HG03571 (cell line): ENCODE measurements at regions not wholly inside any gene's neighbourhood (a gene's known extent, or its start where the extent isn't known, plus 50 kb on each side); places are given as distances from the start of the nearest gene placed in this dataset.

Experiments
- ATAC-seq: cut with Tn5 transposase; IDR thresholded peaks from one replicate; pipeline ENCODE4 v1.9.1; 2021; ENCODE audit not compliant: unreplicated experiment

DNA sequence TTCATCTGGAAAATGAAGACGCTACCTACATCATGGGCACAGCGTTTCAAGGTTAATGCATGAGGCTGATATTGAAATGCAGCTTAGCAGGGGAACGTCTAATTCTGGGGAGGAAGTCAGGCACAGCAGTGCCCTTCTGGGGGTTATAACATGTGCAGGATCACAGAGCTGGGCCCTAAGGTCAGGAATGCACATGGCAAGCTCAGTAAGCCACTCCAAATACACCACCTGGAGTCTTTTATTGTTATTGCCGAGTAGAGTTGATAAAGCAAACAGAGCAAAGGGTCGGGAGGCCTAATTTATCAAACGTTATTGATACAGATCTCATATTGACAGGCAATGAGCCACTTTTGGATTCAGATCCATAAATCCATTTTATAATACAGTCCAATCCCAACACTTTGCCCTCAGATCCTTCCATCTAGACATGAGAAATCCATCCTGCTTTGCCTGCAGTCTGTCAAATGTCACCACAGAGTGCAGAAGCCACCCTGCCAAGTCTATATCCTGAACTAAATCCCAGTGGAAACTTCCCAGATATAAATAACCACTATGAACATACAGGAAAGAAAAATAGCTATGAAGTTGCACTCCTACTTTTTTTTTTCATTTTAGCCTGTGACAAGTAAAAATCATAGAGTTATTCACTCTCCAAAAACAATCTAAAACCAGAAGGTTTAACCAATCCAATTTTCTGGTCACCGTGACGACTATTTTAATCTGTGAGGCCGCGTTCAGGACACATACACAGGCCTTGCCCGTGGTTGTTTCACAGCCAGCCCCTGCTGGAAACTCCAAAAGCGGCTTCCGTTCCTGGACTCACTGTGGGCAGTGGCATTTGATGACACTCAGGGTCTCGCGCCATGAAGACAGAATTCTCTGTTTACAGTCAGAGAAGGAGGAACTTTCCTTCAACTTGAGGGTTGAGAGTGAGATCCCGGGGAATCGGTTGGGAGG, 335.4 kb downstream of the DHX15 start:
- ATAC-seq = no peak

DNA sequence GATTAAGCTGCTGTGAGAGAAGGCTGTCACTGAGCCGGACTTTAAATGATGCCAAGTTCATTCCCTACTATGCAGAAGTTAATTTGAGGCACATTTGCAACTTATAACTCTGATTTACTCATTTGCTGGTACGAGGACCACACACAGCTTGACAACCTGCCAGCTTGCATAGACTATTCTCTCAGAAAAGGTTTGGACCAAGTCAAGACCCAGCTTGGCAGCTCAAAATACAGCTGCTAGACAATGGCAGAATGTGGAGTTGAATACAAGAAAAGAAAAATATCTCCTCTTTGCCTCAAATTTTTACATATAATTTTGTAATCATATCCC, 338.9 kb downstream of the DHX15 start:
- no peak for ATAC-seq

DNA sequence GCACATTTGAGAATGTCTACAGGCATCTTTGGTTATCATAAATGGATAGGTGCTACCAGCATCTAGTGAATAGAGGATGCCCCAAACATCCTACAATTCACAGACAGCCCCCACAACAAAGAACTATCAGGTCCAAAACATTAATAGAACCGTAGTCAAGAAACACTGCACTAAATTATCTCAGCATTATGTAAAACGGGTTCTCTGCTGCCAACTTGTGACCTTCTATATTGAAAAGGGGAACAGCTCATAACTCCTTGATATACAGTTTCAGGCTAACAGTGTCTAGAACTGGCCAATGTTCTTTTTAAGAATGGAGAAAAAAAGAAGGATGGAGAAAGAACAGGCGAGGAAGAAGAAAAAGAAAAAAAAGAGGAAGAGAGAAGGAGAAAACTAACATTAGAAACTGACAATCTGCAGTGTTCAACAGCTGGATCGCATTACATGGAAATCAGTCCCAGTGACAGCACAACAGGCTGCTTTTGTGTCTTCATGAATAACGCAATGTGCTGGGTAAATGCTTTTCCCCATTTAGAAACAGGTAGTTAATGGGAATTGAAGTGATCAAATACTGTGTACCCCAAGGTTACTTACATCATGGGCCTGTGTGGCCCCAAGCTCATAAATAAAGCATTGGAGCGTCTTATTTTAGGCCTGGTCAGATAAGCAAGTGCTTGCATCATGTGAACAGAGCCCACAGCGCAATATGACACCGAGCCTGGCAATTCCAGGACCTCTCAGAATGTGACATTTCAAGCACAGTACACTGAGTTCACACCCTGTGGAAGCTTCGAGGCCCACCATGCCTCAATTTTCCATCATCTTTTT, 339.5 kb downstream of the DHX15 start:
- ATAC-seq = no peak

DNA sequence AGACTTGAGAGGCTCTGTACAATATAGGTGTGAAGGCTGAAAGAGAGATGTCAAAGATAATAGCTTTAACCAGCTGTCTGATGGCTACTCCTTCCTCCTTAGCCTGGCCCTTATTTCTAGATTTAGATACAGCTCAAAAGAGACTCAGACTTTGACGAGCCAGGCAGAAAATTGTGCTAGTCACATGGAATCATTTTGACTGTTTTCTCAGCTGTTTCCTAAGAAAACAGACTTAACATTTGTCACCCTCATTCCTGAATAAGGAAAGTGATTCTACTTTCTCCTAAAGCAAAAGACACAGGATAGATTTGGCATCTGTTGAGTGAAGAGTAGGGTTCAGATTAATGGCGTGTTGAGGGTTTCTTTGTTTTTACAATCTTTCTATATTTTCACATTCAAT, 340.7 kb downstream of the DHX15 start:
- no peak for ATAC-seq

- ATAC-seq = no peak
Observed at GRCh38 chr4:24241511-24241910, 342.8 kb downstream of the DHX15 start.

DNA sequence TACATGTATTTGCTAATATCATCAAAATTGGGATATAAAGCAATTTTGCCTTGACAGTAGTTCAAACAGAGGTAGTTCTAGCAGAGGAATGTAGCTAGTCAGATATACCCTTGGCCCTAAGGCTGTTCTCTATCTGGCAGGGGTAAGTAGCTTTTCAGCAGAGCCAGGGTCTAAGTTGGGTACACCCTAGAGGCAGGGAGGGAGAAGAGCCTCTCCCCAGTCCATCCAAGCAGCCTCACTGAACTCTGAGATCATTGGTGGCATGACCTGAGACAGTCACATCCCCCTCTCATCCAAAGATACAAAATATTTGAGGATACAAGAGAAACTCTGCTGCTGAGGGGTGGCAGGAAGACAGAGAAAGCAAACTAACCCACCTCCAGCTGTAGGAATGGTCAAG, 343.7 kb downstream of the DHX15 start:
- ATAC-seq = no peak

DNA sequence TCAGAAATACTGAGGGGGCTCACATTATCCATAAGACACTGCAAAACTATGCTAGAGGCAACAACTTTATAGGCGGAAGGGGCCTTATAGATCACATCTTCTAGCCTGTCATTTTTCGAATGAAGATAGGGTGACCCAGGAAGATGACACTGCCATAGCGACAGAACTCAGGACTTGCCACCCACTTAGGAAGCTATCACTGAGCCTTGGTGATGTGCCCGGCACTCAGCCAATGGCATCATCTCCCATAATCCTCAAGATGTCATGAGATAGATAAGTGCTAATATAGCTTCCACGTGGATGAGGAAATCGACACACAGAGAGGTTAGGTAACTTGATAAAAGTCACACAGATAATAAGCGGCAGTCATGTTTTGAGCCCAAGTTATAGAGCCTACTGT, 346.6 kb downstream of the DHX15 start:
- ATAC-seq = no peak

GRCh38 chr4:24236532-24236931, 346.7 kb upstream of the PPARGC1A start:
- no peak for ATAC-seq

DNA sequence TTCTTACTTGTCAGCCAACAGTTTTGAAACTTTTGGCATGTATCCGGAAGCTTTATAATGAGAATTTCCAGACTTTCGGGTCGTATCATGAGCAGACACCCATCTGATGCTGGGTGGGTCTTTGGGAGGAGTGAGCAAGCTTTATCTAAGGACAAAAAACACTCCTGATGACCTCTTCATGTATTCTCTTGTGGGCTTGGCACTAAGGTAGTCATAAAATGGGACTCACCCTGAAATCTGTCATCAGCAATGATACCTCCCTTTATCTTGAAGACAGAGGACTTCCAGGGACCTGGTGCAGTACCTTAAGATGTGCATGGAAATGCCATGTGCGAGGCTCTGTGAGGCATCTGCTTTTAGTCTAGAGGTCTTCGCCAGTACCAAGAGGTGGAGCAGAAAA, 346.3 kb upstream of the PPARGC1A start:
- no peak for ATAC-seq

- ATAC-seq = no peak
Observed at GRCh38 chr4:24235618-24236017, 345.8 kb upstream of the PPARGC1A start.

GRCh38 chr4:24234288-24234848, 344.5 kb upstream of the PPARGC1A start:
- no peak for ATAC-seq

GRCh38 chr4:24230955-24231354, 341.1 kb upstream of the PPARGC1A start:
- ATAC-seq = no peak

DNA sequence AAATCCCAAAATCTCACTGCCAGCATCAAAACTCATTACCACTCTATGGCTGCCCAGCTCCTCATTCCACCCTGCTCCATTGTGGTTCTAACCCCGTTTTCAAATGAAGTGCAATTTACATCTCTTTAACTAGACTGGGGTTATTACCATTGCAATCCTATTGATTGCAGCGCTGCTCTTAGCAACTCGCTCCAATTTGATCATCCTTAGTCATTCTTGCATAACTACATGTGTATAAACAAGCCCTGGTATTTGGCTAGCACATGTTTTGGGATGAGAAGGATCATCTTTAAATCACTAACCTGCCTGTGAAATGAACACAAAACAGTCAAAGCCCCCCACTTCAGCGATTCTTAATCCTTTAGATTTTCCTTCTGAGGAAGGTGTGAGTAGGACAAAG, 340.1 kb upstream of the PPARGC1A start:
- no peak for ATAC-seq

DNA sequence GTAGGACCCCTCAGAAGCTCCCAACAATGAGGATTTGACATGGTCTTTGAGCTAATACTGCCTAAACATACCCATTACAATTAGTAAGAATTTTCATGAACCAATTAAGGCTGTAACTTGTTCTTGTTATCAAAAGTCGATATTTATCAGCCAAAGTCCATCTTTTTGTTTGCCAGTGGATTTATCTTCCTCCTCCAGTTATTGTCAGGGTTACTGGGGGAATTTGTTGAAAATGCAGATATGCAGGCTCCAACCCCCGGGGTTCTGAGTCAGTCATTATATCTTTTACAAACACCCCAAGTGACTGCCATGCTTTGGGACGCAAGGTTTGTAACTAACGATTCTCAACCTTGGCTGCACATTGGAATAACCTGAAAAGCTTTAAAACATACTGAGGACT, 338.8 kb upstream of the PPARGC1A start:
- no peak for ATAC-seq

- no peak for ATAC-seq
Observed at GRCh38 chr4:24226667-24227066, 336.8 kb upstream of the PPARGC1A start.

DNA sequence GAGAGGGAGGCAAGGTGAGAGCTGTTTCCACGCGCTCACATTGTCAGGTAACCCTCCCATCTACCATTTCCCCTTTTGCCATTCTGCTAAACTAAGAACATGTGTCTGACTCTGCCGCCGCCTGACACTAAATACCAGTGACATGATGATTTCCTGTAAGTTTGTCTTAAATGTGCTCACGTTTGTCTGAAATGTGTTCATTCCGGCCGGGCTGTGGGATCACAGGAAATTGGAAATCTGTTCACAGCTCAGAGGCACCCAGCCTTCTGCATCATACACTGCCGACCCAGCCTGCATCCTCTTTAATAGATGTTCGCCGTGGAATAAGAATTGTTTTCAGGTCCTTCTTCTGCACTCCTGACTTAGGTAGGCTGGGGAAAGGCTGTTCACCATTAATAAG, 336.2 kb upstream of the PPARGC1A start:
- ATAC-seq = no peak

- no peak for ATAC-seq
Observed at GRCh38 chr4:24224446-24224845, 334.6 kb upstream of the PPARGC1A start.

- ATAC-seq = no peak
Observed at GRCh38 chr4:24219209-24219608, 329.4 kb upstream of the PPARGC1A start.

DNA sequence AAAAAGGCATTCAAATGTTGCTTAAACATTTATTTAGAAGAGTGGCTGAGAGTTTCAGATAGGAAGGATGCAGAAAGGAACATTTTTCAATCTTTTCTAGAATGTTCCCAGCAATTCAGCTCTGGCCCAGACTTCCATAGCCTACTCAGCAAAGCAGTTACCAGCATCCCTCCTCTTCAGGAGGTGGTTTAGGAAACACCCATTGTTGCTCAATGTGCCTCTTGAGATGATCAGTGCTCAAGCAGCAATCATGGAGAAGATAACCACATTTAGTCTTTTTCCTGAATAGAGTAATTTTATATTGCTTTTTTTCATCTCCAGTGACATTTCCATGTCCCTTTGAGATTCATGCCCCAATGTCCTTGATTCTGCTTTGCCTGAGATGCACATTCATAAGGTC, 328.7 kb upstream of the PPARGC1A start:
- no peak for ATAC-seq

GRCh38 chr4:24214796-24215195, 324.9 kb upstream of the PPARGC1A start:
- ATAC-seq = no peak

DNA sequence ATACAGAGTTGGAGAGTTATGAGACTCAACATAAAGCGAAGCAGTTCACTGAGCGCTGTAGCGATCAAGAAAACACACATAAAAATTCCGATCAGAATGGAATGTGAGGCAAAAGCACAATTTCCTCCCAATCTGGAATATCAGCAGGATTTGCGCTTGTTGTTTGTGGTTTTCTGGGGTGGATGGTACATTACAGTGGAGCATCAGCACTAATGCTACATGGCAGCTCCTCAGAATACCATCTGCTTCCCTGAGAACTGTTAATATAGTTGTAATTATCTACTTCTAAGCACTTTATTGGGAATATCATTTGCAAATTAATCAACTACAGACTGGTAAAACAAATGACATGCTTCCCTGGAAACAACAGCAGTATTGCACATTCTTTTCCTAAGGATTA, 324.1 kb upstream of the PPARGC1A start:
- no peak for ATAC-seq

- no peak for ATAC-seq
Observed at GRCh38 chr4:24212642-24213041, 322.8 kb upstream of the PPARGC1A start.
